Lower leg skin (tissue), 3 donors: ENCODE measurements at regions not wholly inside any gene's neighbourhood (a gene's known extent, or its start where the extent isn't known, plus 50 kb on each side); places are given as distances from the start of the nearest gene placed in this dataset.

ENCODE experiments used
- POLR2A ChIP-seq, 2 donors: fragments of 450-650 bp; IDR thresholded peaks; one replicate each; pipeline ENCODE4 v1.6.1; 2016 to 2017; ENCODE audit warnings: antibody characterized with exemption in 2 of 2, mild to moderate bottlenecking in 1 of 2, moderate library complexity in 1 of 2
- TF ChIP-seq, protein P1 (sequence below), 3 donors: fragments of 450-650 bp; IDR thresholded peaks; one replicate each; pipeline ENCODE4 v1.5.1; 2016; ENCODE audit warnings: antibody characterized with exemption in 3 of 3, mild to moderate bottlenecking in 3 of 3, moderate library complexity in 2 of 3

DNA sequence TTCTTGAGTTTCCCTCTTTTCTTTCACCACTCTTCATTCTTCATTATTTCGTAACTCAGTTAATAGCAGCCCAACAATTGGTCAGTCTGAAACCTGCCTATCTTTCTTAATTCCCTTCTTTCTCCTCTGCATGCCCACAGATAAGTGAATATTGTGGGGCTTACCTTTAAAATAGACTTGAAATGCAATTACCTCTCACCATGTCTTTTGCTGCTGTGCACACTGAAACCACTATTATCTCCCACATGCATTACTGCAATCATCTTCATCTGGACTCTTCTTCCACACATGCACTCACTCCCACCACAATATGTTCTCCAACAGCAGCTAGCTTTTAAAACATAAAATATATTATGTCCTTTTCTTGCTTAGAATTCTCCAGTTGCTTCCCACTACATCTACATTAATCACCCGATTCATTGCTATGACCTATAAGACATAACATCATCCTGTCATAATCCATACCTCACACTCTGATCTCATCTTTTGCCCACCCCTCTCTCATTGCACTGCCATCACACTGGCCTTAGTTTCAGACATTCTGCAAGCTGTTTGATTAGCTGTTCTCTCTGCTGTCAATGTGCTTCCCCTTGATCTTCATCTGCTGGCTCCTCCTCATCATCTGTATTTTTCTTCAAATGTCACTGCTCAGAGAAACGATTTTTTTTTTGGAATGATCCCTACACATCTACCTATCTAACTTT lies 304.8 kb downstream of the PTPRC start:
- TF ChIP-seq, protein P1, sequence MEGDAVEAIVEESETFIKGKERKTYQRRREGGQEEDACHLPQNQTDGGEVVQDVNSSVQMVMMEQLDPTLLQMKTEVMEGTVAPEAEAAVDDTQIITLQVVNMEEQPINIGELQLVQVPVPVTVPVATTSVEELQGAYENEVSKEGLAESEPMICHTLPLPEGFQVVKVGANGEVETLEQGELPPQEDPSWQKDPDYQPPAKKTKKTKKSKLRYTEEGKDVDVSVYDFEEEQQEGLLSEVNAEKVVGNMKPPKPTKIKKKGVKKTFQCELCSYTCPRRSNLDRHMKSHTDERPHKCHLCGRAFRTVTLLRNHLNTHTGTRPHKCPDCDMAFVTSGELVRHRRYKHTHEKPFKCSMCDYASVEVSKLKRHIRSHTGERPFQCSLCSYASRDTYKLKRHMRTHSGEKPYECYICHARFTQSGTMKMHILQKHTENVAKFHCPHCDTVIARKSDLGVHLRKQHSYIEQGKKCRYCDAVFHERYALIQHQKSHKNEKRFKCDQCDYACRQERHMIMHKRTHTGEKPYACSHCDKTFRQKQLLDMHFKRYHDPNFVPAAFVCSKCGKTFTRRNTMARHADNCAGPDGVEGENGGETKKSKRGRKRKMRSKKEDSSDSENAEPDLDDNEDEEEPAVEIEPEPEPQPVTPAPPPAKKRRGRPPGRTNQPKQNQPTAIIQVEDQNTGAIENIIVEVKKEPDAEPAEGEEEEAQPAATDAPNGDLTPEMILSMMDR (IDR thresholded peaks at IDR 0.05), result no peak
- no peak for TF ChIP-seq POLR2A (IDR thresholded peaks at IDR 0.05)
